ENCODE measurements at regions not wholly inside any gene's neighbourhood (a gene's known extent, or its start where the extent isn't known, plus 50 kb on each side); places are given as distances from the start of the nearest gene placed in this dataset.

DNA sequence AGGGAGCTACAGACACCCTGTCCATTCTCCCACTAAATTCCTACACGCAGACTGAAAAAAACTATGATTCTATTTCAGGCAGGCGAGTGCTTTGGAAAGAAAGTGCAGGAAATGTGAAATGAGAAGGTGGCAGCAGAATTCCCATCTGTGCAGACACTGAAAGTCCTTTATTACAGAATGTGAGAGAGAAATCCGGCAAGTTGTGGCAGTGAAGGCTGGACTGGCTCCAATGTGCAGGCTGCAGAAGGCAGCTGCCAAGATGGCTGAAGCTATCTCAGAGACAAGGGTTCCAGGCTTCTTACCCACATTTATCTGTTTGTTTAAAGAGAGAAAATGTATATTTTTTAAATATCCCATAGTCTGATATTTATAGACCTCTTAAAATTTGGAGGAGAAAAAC lies 161.8 kb upstream of the VLDLR start:
- no peak overlapping the region for H3K27ac ChIP-seq (ENCODE audit: low read depth in 1 of 2, low read length in 1 of 2)
- 91% methylated on average over 3 of the region's 3 CpGs for WGBS
- H3K9me3 ChIP-seq (ENCODE audit: control insufficient read depth in 2 of 2, insufficient read depth in 1 of 2, low read length in 1 of 2) = no peaks in the 10 kb centered on the region
- no peaks in the 10 kb centered on the region for H3K36me3 ChIP-seq (ENCODE audit: control insufficient read depth in 2 of 2, insufficient read depth in 2 of 2, low read length in 1 of 2)
- H3K4me3 ChIP-seq (ENCODE audit: low read length in 2 of 2) = no peak overlapping the region
- H3K4me1 ChIP-seq (ENCODE audit: control insufficient read depth in 2 of 2, insufficient read depth in 2 of 2, low read length in 2 of 2) = no peaks in the 10 kb centered on the region
- DNase-seq (ENCODE audit: low read depth in 6 of 9, low spot score in 9 of 9) = no peak
- H3K27me3 ChIP-seq (ENCODE audit: control insufficient read depth in 2 of 2, insufficient read depth in 1 of 2, low read length in 1 of 2) = no peaks in the 10 kb centered on the region

DNA sequence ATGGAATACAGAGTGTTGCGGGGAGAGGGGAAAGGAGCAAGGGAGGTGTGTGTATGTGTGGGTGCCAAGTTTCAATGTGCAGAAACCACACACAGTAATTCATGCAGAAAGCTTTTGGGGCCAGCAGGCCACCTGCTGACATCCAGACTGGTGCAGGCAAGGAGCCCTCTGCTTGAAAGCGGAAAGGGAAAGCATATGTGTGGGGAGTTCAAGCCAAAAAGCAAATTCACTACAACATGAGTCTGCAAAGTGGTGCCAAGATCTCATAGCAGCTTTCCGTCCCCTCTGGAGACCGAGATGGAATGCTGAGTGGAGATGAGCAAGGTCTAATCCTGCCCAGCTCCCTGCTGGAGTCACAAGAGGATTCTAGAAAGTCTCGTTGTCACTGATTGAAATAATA lies 159.7 kb upstream of the VLDLR start:
- H3K4me1 ChIP-seq (ENCODE audit: control insufficient read depth in 2 of 2, insufficient read depth in 2 of 2, low read length in 2 of 2) = no peaks in the 10 kb centered on the region
- H3K36me3 ChIP-seq (ENCODE audit: control insufficient read depth in 2 of 2, insufficient read depth in 2 of 2, low read length in 1 of 2) = no peaks in the 10 kb centered on the region
- H3K9me3 ChIP-seq (ENCODE audit: control insufficient read depth in 2 of 2, insufficient read depth in 1 of 2, low read length in 1 of 2) = no peaks in the 10 kb centered on the region
- WGBS = 90% methylated on average over 5 of the region's 5 CpGs
- no peak overlapping the region for H3K4me3 ChIP-seq (ENCODE audit: low read length in 2 of 2)
- no peak overlapping the region for H3K27ac ChIP-seq (ENCODE audit: low read depth in 1 of 2, low read length in 1 of 2)
- peak in 1 of 9 donors; percentile 5 for DNase-seq (ENCODE audit: low read depth in 6 of 9, low spot score in 9 of 9)
- H3K27me3 ChIP-seq (ENCODE audit: control insufficient read depth in 2 of 2, insufficient read depth in 1 of 2, low read length in 1 of 2) = no peaks in the 10 kb centered on the region

DNA sequence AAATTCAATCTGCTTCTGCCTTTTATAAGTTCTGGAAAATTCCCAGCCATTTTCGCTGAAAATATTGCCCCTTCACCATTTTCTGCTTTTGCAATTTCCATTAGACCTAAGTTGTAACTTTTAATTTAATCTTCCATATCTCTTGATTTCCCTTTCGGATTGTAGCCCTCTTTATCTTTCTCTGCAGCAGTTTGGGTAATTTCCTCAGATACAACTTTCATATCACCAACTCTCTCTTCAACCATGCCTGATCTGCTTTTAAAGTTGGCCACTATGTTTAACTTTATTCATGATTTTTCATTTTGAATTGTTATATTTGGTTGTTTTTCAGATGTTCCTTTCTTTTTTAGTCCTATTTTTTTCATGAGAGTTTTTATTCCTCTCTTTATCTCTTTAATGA lies 157.0 kb upstream of the VLDLR start:
- DNase-seq (ENCODE audit: low read depth in 6 of 9, low spot score in 9 of 9) = no peak
- WGBS = 96% methylated on average over 2 of the region's 2 CpGs
- H3K27ac ChIP-seq (ENCODE audit: low read depth in 1 of 2, low read length in 1 of 2) = no peak overlapping the region
- H3K9me3 ChIP-seq (ENCODE audit: control insufficient read depth in 2 of 2, insufficient read depth in 1 of 2, low read length in 1 of 2) = no peaks in the 10 kb centered on the region
- no peaks in the 10 kb centered on the region for H3K4me1 ChIP-seq (ENCODE audit: control insufficient read depth in 2 of 2, insufficient read depth in 2 of 2, low read length in 2 of 2)
- no peaks in the 10 kb centered on the region for H3K27me3 ChIP-seq (ENCODE audit: control insufficient read depth in 2 of 2, insufficient read depth in 1 of 2, low read length in 1 of 2)
- H3K36me3 ChIP-seq (ENCODE audit: control insufficient read depth in 2 of 2, insufficient read depth in 2 of 2, low read length in 1 of 2) = no peaks in the 10 kb centered on the region
- H3K4me3 ChIP-seq (ENCODE audit: low read length in 2 of 2) = no peak overlapping the region

DNA sequence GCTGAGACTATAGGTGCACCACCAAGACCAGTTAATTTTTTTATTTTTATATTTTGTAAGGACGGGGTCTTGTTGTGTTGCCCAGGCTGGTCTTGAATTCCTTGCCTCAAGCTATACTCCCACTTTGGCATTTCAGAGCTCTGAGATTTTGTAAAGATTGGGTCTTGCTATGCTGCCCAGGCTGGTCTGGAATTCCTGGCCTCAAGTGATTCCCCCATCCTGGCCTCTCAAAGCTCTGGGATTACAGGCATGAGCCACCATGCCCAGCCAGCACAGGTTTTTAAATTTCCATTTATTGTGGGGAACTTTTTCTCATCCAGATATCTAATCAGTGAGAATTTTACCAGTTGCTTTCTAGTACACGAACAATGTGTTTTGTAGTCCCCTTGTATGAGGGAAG lies 156.1 kb upstream of the VLDLR start:
- no peak for DNase-seq (ENCODE audit: low read depth in 6 of 9, low spot score in 9 of 9)
- H3K9me3 ChIP-seq (ENCODE audit: control insufficient read depth in 2 of 2, insufficient read depth in 1 of 2, low read length in 1 of 2) = no peaks in the 10 kb centered on the region
- H3K36me3 ChIP-seq (ENCODE audit: control insufficient read depth in 2 of 2, insufficient read depth in 2 of 2, low read length in 1 of 2) = no peaks in the 10 kb centered on the region
- no peak overlapping the region for H3K4me3 ChIP-seq (ENCODE audit: low read length in 2 of 2)
- H3K27ac ChIP-seq (ENCODE audit: low read depth in 1 of 2, low read length in 1 of 2) = no peak overlapping the region
- 94% methylated on average over 2 of the region's 2 CpGs for WGBS
- no peaks in the 10 kb centered on the region for H3K4me1 ChIP-seq (ENCODE audit: control insufficient read depth in 2 of 2, insufficient read depth in 2 of 2, low read length in 2 of 2)
- H3K27me3 ChIP-seq (ENCODE audit: control insufficient read depth in 2 of 2, insufficient read depth in 1 of 2, low read length in 1 of 2) = no peaks in the 10 kb centered on the region

DNA sequence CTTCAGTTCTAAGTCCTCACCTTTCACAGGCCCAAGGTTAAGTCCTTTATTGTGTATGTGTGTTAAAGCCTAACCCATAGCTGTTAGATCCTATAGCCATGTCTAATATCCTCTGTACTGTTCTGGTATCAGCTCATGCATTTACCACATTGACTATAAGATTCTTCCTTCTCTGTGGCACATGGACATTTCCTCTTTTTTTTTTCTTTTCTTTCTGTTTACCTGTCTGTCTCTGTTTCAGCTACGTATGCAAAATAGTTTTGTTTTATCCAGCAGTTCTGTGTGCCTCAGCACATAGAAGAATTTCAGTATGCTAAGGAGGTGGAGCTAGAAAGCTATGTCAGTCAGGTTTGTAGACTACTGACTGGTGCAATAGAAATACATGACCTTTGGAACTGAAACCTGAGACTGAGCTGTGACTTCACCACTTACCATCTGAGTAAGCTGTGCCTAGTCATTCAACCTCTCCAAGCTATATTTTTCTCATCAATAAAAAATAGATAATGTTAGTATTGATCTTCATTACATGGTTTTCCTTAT lies 155.6 kb upstream of the VLDLR start:
- H3K36me3 ChIP-seq (ENCODE audit: control insufficient read depth in 2 of 2, insufficient read depth in 2 of 2, low read length in 1 of 2) = no peaks in the 10 kb centered on the region
- H3K27me3 ChIP-seq (ENCODE audit: control insufficient read depth in 2 of 2, insufficient read depth in 1 of 2, low read length in 1 of 2) = no peaks in the 10 kb centered on the region
- H3K4me3 ChIP-seq (ENCODE audit: low read length in 2 of 2) = no peak overlapping the region
- no peaks in the 10 kb centered on the region for H3K4me1 ChIP-seq (ENCODE audit: control insufficient read depth in 2 of 2, insufficient read depth in 2 of 2, low read length in 2 of 2)
- 75% methylated on average over 1 of the region's 1 CpG for WGBS
- no peak overlapping the region for H3K27ac ChIP-seq (ENCODE audit: low read depth in 1 of 2, low read length in 1 of 2)
- DNase-seq (ENCODE audit: low read depth in 6 of 9, low spot score in 9 of 9) = no peak
- H3K9me3 ChIP-seq (ENCODE audit: control insufficient read depth in 2 of 2, insufficient read depth in 1 of 2, low read length in 1 of 2) = no peaks in the 10 kb centered on the region

DNA sequence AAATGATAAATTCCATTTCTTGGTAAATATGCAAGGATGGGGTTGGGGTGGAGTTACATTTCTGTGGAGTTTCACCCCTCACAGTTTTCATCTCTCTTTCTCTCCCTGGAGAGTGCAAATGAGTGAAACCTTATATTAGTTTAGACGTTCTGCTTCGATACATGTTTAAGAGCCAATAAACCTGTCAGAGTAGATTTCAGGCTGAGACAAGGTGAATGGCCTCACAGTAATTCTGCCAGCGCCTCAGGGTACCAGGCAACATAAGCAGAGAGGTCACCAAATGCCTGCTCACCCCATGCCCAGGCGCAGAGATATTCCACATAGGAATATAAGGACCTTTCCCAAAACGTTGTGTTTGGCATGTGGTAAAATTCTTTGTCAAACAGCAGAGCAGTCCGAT lies 154.9 kb upstream of the VLDLR start:
- no peaks in the 10 kb centered on the region for H3K27me3 ChIP-seq (ENCODE audit: control insufficient read depth in 2 of 2, insufficient read depth in 1 of 2, low read length in 1 of 2)
- H3K4me3 ChIP-seq (ENCODE audit: low read length in 2 of 2) = no peak overlapping the region
- no peaks in the 10 kb centered on the region for H3K36me3 ChIP-seq (ENCODE audit: control insufficient read depth in 2 of 2, insufficient read depth in 2 of 2, low read length in 1 of 2)
- no peaks in the 10 kb centered on the region for H3K9me3 ChIP-seq (ENCODE audit: control insufficient read depth in 2 of 2, insufficient read depth in 1 of 2, low read length in 1 of 2)
- DNase-seq (ENCODE audit: low read depth in 6 of 9, low spot score in 9 of 9) = no peak
- no peaks in the 10 kb centered on the region for H3K4me1 ChIP-seq (ENCODE audit: control insufficient read depth in 2 of 2, insufficient read depth in 2 of 2, low read length in 2 of 2)
- 87% methylated on average over 6 of the region's 6 CpGs for WGBS
- H3K27ac ChIP-seq (ENCODE audit: low read depth in 1 of 2, low read length in 1 of 2) = no peak overlapping the region

DNA sequence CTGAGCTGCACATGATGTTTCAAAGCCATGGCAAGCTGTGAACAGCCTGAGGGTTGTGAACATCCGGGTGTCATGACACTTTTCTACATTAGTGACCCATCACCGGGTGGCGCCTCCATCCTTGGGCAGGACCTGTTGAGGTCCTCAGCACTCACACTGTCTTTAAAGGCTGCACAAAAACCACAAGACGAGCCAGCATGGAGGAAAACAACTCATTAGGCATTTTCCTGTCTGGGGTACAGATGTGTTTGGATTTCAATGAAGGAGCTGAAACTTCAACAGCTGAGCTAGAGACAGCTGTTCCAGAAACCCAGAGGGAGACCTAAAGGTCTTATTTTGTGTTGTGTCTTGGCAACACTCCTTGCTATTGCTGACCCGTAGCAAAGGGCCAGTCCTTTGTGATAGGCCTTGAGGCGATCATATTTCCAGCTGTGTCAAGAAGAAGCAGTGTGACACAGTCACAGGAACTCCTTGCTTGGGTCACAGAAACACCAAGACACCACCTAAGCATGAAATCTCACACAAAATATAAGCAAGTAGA lies 151.8 kb upstream of the VLDLR start:
- DNase-seq (ENCODE audit: low read depth in 6 of 9, low spot score in 9 of 9) = no peak
- Histone ChIP-seq H3K27ac (ENCODE audit: low read depth in 1 of 2, low read length in 1 of 2) (no peak overlapping the region), H3K36me3 (ENCODE audit: control insufficient read depth in 2 of 2, insufficient read depth in 2 of 2, low read length in 1 of 2) (no peaks in the 10 kb centered on the region), H3K4me3 (ENCODE audit: low read length in 2 of 2) (no peak overlapping the region), H3K27me3 (ENCODE audit: control insufficient read depth in 2 of 2, insufficient read depth in 1 of 2, low read length in 1 of 2) (no peaks in the 10 kb centered on the region), H3K4me1 (ENCODE audit: control insufficient read depth in 2 of 2, insufficient read depth in 2 of 2, low read length in 2 of 2) (no peaks in the 10 kb centered on the region), H3K9me3 (ENCODE audit: control insufficient read depth in 2 of 2, insufficient read depth in 1 of 2, low read length in 1 of 2) (no peaks in the 10 kb centered on the region)
- WGBS = 75% methylated on average over 6 of the region's 6 CpGs

DNA sequence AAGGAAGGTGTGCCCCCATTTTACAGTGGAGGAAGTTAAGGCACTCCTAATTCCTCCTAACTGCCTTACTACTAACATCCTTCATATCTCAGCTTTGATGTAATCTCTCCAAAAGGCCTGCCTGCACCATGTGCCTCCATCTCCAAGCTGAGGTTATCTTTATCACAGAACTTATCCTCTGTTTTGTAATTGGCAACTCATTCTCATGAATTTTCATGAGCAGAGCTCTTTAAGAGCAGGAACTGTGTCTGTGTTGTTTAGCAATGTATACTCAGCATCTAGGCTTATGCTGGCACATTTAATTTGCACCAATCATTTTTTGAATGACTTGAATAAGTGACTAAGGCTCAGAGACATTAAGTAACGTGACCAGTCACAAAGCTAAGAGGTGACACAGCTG lies 147.9 kb upstream of the VLDLR start:
- DNase-seq (ENCODE audit: low read depth in 6 of 9, low spot score in 9 of 9) = no peak

DNA sequence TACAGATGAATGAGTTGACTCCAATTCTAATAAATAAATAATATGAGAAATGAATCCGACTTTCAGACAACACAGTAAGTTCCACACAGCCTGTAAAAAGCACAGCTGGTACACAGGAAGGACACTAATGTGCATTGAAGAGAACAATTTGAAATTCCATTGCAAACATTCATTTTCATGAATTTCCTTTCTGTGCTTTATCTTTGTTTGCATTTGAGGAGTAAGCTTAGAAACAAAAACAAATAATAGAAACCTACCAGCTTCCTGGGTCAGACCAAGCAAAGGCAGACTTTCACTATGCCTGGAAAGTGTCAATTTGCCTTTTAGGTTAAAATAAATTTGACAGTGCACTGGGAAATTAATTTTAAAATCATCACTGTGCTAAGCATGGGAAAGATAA lies 143.8 kb upstream of the VLDLR start:
- Histone ChIP-seq H3K36me3 (ENCODE audit: control insufficient read depth in 2 of 2, insufficient read depth in 2 of 2, low read length in 1 of 2) (no peaks in the 10 kb centered on the region), H3K9me3 (ENCODE audit: control insufficient read depth in 2 of 2, insufficient read depth in 1 of 2, low read length in 1 of 2) (no peaks in the 10 kb centered on the region), H3K27ac (ENCODE audit: low read depth in 1 of 2, low read length in 1 of 2) (no peak overlapping the region), H3K4me3 (ENCODE audit: low read length in 2 of 2) (no peak overlapping the region), H3K4me1 (ENCODE audit: control insufficient read depth in 2 of 2, insufficient read depth in 2 of 2, low read length in 2 of 2) (no peaks in the 10 kb centered on the region), H3K27me3 (ENCODE audit: control insufficient read depth in 2 of 2, insufficient read depth in 1 of 2, low read length in 1 of 2) (no peaks in the 10 kb centered on the region)
- 80% methylated on average over 1 of the region's 1 CpG for WGBS
- no peak for DNase-seq (ENCODE audit: low read depth in 6 of 9, low spot score in 9 of 9)

More for the DNA sequence above, 147.9 kb upstream of the VLDLR start:
- Histone ChIP-seq H3K27me3 (ENCODE audit: control insufficient read depth in 2 of 2, insufficient read depth in 1 of 2, low read length in 1 of 2) (no peaks in the 10 kb centered on the region), H3K27ac (ENCODE audit: low read depth in 1 of 2, low read length in 1 of 2) (no peak overlapping the region), H3K4me3 (ENCODE audit: low read length in 2 of 2) (no peak overlapping the region), H3K36me3 (ENCODE audit: control insufficient read depth in 2 of 2, insufficient read depth in 2 of 2, low read length in 1 of 2) (no peaks in the 10 kb centered on the region), H3K4me1 (ENCODE audit: control insufficient read depth in 2 of 2, insufficient read depth in 2 of 2, low read length in 2 of 2) (no peaks in the 10 kb centered on the region), H3K9me3 (ENCODE audit: control insufficient read depth in 2 of 2, insufficient read depth in 1 of 2, low read length in 1 of 2) (no peaks in the 10 kb centered on the region)
- 85% methylated on average over 1 of the region's 1 CpG for WGBS

DNA sequence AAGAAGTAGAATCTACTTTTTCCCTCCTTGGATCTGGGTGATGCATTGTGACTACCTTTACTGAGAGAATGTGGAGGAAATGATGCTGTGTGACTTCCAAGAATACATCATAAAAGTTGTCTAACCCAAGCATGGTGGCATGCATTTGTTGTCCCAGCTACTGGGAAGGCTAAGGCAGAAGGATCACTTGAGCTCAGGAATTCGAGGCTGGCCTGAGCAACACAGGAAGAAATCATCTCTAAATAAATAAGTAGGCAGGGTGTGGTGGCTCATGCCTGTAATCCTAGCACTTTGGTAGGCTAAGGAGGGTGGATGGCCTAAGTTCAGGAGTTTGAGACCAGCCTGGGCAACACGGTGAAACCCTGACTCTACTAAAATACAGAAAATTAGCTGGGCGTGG lies 143.2 kb upstream of the VLDLR start:
- Histone ChIP-seq H3K9me3 (ENCODE audit: control insufficient read depth in 2 of 2, insufficient read depth in 1 of 2, low read length in 1 of 2) (no peaks in the 10 kb centered on the region), H3K4me3 (ENCODE audit: low read length in 2 of 2) (no peak overlapping the region), H3K27ac (ENCODE audit: low read depth in 1 of 2, low read length in 1 of 2) (no peak overlapping the region), H3K27me3 (ENCODE audit: control insufficient read depth in 2 of 2, insufficient read depth in 1 of 2, low read length in 1 of 2) (no peaks in the 10 kb centered on the region), H3K36me3 (ENCODE audit: control insufficient read depth in 2 of 2, insufficient read depth in 2 of 2, low read length in 1 of 2) (no peaks in the 10 kb centered on the region), H3K4me1 (ENCODE audit: control insufficient read depth in 2 of 2, insufficient read depth in 2 of 2, low read length in 2 of 2) (no peaks in the 10 kb centered on the region)
- 86% methylated on average over 3 of the region's 3 CpGs for whole genome bisulfite sequencing
- DNase-seq (ENCODE audit: low read depth in 6 of 9, low spot score in 9 of 9) = no peak
